Stimulated activated CD8-positive, alpha-beta memory T cell treated with anti-CD3 and anti-CD28 coated beads, Interleukin-15, amount 100 ng/mL, for 1 hour (primary cell): ENCODE measurements at regions not wholly inside any gene's neighbourhood (a gene's known extent, or its start where the extent isn't known, plus 50 kb on each side); places are given as distances from the start of the nearest gene placed in this dataset.

ENCODE experiments used
- DNase-seq: peaks from one replicate; pipeline ENCODE4 v3.0.0-alpha.2; 2020; ENCODE audit warnings: low read depth

DNA sequence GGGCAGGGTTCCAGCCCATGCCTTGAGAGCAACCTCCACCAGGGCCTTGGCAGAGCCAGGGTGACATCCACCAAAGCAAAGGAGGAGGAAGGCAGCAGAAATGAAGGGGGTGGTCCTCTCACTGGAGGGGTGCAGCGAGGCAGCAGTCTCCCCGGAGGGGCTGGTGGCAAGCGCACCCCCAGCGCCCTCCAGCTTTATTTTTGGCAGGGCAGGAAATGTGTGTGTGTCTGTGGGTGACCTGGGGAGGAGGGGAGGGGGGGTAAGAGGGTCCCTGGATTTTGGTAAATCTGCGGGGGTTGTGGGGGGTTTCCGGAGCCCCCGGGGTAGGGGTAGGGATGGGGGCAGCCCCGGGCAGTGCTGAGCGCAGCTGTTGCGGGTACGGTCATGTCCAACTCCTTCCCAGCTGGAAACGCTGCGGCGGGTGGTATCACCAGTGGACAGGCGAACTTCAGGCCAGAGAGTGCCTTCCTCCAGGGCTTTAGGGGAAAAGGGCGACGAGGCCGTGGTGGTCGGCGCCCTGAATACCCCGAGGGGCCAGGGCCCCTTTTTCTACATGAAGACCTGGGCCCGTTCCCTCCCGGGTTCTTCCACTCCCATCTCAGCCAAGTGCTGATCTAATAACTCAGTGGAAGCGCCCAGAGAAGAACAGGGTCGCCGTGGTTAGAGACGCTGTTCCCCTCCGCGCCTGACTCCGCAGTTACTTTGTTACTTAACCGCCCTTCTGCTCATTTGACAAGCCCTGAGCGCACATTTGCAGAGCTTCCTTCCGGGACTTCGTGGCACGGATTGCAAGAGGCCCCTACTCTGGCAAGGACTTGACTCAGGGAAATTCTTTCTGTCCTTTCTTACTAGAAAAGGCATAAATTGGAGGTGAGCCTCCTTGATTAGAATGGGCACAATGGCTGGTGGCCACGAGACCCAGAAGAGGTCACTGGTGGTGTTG is 55.2 kb downstream of the FOS start:
- peak; percentile 24 for DNase-seq

DNA sequence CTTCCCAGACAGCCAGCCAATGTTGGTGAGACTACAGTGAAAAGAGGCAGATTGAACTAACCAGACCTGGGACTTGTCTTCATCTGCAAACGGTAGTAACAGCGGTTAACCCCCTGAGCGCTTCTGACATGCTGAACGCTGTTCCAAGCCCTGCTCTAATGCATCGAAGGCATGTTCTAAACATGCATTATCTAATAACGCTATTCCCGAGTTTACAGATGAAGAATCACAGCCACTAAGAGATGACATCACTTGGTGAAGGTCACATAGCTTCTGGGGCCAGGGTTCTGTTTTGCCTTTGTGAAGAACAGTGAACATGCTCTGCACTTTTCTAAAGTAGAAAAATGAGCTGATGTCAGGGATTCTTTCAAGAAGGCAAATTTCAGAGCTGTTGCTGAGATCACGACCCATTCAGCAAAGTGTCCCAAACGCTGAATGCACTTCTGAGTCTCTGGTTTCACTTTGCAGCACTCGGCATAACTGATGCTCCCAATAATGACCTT is 56.0 kb downstream of the FOS start:
- no peak for DNase-seq

DNA sequence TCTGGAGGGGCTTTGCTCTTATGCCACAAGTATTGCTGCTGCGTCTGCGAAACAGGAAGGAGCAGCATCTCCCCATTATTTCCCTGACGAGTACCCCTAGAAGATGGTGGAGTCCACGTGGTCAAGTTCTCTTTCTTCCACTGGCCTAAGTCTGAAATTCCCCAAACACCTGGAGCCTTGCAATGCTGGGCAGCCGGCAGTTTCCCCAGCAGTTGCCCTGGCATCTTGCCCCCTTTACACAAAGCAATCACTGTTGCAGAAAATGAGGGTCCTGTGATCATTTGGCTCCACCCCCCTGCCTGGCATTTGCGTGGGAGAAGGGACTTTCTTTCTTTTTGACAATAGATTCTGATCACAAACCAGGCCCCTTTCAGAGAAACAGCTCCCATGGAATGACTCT is 56.9 kb downstream of the FOS start:
- no peak for DNase-seq

DNA sequence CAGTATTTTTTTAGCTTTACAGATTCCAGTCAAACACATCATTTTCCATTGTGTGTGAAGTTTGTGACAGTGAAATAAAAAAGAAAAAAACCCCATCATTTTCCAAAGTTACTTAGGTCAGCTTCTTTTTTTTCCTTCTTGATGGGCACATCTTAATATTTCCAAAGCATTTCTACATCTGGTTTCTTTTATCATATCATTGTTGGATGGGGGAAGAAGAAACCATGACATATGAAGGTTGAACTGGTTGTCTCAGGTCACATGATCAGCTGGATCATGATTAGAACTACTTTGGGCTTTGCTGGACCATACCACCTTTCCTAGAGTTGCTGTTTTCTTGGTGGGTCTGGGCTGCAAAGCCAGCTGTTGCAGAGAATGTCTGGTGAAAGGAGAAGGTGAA is 59.8 kb downstream of the FOS start:
- no peak for DNase-seq

DNA sequence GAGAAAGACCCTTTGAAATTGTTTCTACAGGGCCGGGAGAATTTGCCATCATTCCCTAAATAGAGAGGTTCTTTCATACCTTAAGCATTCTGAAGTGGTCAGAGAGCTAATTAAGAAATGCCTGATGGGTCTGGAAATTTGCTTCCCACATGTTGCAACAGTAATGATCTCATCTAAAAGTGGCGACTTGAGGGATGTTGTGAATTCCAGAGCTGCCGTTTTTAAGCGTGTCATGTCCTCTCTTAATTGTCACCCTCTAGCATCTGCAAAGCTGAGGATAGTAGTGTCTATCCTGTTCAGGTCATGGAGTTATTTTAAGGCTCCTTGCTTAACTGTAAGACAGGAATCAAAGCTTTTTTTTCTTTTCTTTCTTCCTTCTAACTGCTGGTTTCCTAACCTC is 60.4 kb downstream of the FOS start:
- DNase-seq, result no peak

DNA sequence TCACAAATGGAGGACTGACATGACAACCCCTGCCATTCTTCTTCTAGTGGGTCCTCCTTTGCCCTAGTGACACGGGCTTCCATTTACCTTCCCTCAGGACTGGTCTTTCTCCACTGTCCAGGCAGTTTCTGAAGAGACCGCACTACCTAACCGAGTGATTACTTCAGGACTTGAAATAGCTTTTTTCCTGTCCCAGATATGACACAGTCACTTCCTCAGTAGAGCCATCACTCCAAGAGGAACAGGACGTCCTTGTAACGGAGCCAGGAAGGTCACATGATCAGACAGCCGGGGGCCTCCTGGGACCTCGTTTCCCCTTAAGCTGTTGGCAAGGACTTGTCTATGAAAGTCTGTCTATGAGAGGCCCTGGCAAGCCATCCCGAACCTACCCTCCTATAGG is 62.3 kb downstream of the FOS start:
- DNase-seq, result no peak

DNA sequence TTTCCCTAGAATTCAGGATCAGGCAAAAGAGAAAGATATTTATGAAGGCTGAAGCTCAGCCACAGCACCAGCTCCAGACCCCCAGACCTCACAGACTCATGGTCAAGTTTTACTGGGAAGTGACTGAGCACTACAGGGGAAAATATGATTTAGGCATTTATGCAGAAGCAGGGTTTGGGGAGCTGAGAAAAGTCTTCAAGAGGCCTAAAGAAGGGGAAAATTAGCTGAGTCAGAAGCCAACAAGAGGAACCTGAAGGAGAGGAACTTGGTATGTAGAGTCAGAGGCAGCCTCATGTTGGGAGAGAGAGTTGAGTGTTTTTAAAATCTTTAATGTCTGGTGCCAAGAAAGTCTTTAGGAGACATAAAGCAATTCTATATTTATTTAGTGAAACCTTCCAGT is 63.0 kb downstream of the FOS start:
- no peak for DNase-seq

DNA sequence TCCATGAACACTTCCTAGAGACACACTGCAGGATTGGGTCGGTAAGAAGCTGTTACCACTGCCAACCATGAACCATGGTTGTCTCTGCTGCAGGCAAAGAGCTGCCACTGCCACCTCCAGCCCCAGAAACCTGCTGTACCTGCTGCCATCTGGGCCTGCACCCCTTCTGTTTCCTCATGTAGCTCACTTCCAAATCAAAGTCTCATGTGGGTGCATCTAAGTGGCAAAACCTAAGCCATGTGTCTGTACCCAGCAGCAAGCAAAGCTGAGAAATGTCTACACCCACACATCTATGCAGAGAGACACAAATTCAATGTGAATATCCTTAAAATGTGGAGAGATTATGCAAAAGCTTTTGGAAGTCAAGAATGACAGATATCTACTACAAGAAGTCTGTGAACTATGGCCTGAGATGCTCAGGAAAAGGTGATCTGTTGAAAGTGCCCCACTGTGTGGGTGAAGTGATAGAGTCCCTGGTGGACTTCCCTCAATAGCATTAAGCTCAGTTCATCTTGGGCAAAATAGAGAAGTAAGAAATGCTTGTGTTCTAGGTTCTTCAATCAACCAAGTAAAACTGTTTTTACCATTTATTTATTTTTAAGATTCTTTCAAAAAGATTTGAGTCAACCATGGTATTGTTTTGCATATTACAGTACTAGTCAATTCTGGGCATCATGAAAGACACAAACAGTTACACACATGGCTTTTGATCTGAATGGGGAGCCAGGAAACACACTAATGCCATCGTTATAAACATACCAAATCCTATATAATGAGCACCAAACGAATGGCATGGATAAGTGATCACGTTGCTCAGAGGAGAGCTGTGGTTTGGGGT is 64.4 kb downstream of the FOS start:
- no peak for DNase-seq

DNA sequence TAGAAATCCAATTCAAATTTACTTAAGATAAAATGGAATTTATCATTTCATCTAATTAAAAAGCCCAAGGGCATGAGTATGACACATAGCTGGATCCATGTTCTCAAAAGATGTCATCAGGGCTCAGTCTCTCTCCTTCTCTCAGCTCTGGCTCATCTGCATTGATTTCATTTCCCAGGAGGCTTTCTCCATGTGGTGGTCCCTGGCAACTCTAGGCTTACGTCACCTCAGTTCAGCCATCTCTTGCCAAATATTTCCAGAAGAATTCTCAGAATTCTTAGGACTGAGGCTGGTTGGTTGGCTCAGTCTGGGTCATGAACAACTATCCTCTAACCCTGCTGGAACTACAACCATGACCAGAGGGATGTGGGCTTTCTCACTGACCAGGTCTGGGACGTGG is 65.3 kb downstream of the FOS start:
- no peak for DNase-seq

DNA sequence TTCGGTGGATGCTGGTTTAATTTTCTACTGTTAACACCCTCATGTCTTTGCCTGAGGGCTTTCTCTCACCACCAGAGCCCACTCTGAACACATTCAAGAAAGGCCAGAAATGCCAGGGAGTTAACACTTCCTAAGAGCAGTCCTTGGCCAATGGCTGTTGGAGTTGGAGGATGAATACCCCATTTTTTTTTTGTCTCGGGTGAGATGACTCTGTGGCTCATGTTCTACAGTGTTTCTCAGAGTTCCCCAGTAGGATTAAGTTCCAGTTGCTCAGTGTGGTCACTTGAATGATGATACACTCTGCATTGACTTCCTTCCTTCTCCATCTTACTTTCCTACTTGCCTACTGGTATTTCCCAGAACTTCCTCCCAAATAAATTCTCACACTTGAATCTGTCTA is 65.8 kb downstream of the FOS start:
- DNase-seq, result no peak

DNA sequence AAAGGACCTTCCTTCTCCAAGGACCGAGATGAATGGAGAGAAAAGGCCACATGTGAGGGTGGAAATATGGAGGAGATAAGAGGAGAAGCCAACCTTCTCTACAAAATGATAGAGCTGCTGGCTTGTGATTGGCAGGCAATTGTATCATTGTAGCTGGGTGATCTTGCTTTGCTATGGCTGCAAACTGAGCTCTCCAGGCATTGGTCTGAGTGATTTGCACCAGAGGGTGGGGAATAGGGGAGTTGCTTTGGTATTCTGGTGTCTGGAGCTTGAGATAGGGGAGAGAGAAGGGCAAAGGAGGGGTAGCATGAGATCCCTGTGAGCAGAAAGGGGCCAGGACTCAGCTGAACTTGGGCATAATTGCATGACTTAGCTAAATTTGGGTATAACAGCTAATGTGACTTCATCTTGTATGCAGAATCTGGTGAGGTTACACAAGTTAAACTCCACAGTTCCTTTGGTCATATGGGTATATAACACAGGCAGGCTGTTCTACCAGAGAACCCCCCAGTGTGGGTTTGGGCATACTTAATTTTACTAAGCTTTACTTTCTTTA is 72.0 kb downstream of the FOS start:
- no peak for DNase-seq

DNA sequence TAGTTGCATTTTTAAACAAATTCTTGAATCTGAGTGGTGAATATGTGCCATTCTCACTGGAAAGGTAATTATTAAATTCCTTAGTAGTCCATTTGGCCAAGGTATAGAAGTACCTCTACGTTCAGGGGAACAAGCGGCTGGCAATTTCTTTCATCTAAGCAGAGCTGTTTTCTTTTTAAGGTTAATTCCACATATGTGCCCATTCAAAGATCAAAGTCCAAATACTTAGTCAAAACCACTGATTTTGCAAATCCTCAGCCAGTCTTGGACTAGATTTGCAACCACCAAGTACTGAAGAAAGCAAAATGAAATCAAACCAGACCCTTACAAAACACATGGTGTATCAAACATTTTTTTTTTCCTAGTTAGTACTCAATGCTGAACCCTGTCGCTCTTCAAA is 68.7 kb upstream of the JDP2 start:
- DNase-seq, result no peak

DNA sequence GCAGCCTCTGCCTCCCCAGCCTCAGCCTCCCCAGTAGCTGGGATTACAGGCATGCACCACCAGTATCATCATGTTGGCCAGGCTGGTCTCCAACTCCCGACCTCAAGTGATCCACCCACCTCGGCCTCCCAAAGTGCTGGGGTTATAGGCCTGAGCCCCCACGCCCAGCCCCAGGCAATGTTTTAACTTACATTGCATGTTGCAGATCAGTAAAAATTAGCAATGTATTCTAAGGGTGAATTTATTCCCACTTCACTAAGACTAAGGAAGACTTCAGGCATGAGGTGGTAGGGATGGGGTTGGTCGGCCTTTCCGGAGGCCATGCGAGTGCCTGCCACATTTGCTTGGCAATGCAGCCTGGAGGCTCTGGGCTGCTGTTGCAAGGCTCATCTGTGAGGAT is 66.8 kb upstream of the JDP2 start:
- DNase-seq, result no peak

DNA sequence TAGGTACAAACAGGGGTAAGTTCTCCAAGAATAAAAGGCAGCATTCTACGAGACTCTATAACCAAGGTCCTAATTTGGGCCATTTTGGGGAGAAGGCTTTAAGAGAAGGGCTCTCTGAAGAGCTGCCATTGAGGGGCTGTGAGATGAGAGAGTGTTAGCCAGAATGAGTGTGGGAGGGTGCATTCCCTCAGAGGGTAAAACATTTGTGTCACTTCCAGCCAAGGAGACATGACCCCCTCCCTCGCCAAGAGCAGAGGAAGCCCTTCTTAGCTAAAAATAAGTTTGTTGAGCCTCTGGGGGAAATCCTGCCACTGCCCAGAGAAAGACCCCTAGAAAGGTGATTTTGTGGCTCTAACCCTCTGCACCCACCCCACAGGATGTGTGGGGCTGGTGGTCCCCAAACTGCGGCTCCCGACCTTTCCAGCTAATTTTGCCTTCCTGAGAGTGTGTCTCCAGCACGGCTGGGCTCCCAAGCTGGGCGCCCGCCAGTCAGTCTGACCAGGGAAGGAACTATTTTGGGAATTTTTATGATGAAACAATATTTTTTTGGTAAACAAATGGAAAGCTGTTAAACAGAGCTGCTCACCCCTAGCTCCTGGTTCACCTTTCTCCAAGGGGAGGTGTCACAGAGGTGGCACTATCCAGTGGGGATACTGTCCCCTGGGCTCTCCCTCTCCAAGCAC is 65.9 kb upstream of the JDP2 start:
- no peak for DNase-seq

DNA sequence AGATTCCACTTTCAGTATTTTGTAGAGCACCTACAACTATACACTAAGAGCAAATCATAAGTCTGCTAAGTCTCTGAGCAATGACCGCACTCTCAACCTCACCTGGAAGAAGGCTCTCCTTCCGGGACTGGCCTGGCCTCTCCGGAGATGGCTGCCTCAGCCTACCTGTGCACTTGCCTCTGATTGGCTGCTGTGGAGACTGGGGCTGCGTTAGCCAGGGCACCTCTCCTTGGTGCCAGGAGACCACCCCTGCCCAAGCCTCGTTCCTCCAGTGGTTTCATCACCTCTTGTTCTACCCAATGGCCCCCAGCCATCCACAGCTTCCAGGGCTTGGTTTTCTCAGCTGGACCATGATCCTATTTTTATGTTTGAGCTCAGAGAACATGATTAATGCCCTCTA is 64.7 kb upstream of the JDP2 start:
- DNase-seq, result no peak

DNA sequence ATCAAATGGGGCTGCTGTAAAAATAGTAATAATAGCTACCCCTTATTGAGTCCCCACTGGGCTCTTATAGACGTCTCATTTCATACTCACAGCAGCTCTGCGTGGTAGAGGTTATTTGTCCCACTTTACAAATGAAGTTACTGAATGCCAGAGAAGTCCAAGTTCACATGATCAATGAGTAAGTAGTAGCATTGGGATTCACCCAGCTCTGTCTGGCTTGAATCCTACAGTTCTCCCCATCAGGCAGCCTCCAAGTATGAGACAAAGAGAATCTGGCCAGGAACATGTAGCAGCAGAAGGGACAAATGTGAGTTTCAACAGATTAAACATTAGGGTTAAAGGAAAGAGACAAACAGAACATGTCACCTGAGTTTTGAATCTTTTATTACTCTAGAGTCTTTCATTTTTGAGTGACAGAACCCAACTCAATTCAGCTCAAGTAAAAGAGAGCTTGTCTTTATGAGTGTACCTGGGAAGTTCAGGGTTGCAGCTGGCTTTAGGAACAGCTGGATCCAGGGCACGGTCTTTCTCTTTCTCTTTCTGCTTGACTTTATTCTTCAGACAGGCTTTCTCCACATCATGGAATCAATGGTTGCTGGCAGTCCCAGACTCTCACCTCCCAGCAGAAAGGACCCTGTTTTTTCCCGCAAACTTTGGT is 64.1 kb upstream of the JDP2 start:
- DNase-seq, result no peak

DNA sequence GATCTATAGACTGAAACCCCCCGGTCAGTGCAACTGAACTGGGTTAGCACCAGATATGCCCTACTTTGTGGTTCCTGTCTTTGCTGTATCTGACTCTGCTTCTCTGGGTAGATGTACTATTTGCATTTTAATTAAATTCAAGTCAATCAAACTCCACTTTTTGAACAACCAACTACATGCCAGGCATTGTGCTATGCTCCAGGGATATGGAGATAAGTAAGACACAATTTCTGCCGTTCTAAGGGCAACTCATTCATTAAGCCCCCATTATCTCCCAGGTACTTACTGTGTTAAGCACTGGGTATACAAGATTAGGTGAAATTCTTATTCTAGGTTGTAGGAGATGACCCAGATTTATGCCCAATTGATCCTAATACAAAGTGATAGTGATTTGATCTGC is 62.7 kb upstream of the JDP2 start:
- DNase-seq, result no peak

DNA sequence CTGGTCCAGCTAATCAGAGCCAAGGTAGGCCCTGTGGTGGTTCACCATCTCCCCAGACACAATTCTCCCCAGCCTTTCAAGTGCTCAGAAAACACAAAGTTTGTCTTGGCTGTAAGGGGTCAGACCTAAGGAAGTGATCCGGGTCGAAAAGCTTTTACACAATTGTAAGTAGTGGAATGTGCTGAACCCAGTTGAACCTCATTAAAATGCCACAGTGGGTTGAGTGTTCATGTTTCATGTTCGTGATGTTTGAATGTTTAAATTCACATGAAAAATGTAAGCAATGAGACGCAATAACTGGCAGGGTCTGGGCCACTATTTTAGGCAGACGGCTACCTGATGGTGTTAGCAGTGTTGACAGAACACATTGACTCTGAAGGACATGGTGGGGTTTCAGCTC is 60.9 kb upstream of the JDP2 start:
- DNase-seq, result no peak

DNA sequence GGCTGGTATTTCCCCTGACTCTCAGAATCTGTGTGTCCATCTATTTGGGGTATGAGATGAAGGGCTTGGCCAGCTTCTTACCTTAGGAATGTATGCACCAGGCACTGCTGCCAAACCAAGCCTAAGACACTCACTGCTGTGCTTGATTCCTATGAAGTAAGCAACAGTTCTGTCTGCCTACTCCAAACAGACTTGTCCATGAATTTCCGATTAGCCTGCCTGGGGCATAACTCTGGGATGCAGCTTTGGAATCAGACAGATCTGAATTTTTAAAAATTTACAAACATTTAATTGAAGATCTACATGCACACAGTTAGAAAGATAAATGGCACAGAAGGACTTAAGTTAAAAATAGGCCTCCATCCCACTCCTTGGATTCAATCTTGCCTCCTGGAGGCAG is 59.5 kb upstream of the JDP2 start:
- no peak for DNase-seq

DNA sequence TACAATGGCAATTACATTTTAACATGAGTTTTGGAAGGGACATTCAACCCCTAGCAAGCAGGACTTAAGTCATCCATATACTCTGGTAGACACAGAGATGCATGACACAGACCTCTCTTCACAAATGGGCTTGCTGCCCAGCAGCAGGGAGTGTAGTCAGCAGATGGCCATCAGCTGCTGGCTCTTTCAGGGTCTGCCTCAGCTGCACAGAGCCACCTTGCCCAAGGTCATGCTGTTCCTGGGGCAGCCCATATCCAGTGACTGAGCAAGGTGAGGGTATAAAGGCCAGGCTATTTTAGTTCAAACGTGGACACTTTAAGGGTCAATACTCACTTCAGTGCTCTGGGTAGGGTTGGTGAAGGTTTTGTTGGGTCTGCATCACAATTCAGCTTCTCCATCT is 58.3 kb upstream of the JDP2 start:
- DNase-seq, result no peak

DNA sequence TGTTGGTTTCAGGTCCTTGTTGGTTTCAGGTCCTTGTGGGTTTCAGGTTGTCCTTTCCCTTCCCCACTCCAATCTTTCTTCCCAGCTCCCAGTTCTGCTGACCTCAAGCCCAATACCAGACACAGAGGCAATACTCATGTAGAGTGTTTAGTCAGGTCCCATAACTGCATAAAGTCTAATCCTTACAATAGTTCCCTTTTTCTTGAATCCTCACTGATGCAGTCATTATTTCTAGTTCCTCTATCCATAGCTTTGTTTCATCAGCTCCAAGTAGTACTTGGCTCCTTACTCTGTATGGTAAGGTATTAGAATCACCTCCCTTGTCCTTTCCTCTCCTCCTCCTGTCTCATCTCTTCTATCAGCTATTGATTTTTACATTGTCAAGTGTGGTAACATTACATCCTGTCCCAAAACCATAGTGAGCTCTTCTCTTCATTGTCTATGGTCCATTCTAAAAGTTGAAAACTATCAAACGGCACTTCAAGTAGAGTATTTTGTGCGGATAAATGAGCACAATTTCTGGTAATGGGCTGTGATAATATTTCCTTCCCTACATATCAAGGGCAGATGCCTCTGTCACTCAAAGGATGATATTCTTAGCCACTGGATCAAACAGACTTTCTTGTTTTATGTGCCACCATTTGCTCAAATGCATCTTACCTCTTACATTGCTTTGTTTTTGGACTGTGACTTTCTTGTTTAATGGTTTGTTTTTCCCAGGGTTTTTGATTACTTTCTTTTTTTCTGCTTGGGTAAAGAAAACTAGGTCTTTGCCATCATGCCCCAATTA is 57.2 kb upstream of the JDP2 start:
- no peak for DNase-seq
